GM21786 (cell line): ENCODE measurements at regions not wholly inside any gene's neighbourhood (a gene's known extent, or its start where the extent isn't known, plus 50 kb on each side); places are given as distances from the start of the nearest gene placed in this dataset.
"Not testable (repeated sequence)": the region's sequence is repeated elsewhere in the genome, so short reads cannot be mapped to it uniquely, and the experiment has no call there.

Experiments used
- ATAC-seq: cut with Tn5 transposase; IDR thresholded peaks from one replicate; pipeline ENCODE4 v1.9.1; 2021; ENCODE audit not compliant: unreplicated experiment

DNA sequence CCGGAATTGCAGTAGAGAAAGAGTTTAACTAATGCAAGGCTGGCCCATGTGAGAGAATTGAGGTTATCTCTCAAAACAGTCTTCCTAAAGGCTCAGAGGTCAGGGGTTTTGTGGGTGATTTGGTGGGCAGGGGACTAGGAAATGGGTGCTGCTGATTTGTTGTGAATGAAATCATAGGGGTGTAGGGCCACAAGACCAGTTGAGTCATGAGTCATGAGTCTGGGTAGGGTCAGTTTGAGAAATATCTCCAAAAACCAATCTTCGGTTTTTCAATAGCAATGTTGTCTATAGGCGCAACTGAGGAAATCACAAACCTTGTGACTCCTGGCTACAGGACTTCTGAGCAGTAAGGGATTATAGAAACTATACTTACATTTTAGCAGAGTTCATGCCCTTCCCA is 460.0 kb upstream of the NRP1 start:
- ATAC-seq = no peak

DNA sequence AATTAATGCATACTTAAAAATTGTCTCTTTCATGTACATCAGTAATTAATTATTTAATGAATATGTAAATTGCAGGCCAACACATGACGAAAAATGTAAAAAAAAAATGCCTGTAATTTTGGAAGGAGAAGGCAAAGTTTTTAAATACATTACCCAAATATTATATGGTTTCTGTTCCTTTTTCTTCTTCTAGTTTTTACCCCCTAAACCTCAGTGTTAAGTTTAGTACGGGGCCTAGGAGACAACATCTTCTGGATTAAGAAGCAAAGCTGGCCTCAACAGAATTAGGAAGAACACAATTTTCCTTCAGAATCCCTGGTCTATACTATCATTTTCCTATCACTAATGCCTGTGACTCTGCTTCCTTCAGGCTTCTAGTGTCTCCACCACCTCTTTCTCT is 459.3 kb upstream of the NRP1 start:
- ATAC-seq = no peak

- no peak for ATAC-seq
Observed at GRCh38 chr10:33791272-33791660, 456.8 kb upstream of the NRP1 start.

DNA sequence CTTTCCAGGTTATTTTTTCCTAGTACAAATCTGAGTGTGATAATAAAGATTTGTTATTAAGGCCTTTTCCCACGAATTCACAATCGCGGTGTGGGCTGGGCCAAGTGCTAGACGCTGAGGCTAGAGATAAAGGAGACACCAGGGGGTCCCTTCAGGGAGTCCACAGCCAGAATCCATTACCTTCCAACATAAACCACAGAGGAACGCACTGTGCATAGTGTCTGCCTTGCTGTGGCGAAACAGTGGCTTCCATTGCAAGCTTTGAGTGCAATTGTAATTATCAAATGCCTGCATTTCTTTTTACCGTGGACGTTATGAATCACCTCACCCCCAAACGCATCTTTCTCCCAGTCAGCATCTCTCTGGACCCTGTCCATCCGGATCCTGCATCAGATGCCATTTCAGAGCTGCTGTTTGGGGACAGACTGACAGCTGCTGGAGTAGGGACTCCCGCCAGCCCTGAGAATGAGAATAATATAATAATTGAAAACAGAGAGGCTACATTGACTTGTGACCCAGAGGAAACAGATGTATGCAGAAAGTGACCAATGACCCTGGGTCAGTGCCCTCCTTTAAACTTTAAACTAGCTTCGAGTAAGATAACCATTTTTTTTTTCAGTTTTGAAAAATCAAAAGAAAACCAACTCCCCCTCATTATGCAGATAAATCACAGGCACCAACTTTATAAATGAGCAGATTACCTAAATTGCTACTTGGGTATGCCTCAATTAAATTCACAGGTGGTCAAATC is 456.2 kb upstream of the NRP1 start:
- no peak for ATAC-seq

DNA sequence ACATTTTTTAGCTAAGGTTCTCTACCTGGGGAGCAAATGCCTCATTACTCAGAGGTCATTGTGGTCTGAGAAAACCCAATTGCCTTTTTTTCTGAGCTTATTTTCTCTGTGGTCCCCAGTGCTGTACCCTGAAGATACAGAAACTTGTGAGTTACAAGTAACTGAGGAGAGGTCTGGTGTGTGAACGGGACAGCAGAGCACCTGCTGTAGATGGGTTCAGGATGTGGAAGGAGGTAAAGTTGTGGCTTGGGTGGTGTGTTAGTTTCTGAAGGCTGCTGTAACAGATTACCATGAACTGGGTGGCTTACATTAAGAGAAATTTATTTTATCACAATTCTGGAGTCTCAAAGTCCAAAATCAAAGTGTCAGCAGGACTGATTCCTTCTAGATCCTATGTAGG is 449.1 kb upstream of the NRP1 start:
- no peak for ATAC-seq

GRCh38 chr10:33783078-33783477 is 448.6 kb upstream of the NRP1 start:
- ATAC-seq = no peak

- ATAC-seq = no peak
Observed at GRCh38 chr10:33781606-33782395, 447.3 kb upstream of the NRP1 start.

DNA sequence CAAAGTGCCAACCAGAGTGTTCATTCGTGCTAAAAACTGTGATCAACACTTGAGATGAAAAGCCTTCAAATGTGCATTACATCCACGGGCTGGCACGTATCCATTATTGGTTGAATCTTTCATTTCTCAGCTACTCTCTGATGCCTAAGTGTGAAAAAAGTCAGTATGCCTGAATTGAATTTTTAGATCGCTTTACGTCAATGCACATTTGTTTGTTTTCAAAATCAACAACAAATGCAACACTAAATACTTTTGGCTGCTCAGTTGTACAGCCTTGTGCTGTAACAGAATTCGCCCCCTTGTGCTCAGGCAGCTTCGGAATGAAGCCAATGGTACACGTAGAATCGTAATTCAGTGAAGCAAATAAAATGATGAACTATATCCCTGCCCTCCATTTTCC is 446.5 kb upstream of the NRP1 start:
- no peak for ATAC-seq

- no peak for ATAC-seq
Observed at GRCh38 chr10:33777223-33777622, 442.8 kb upstream of the NRP1 start.

- ATAC-seq = no peak
Observed at GRCh38 chr10:33776419-33777070, 442.1 kb upstream of the NRP1 start.

- ATAC-seq = no peak
Observed at GRCh38 chr10:33774857-33775256, 440.4 kb upstream of the NRP1 start.

DNA sequence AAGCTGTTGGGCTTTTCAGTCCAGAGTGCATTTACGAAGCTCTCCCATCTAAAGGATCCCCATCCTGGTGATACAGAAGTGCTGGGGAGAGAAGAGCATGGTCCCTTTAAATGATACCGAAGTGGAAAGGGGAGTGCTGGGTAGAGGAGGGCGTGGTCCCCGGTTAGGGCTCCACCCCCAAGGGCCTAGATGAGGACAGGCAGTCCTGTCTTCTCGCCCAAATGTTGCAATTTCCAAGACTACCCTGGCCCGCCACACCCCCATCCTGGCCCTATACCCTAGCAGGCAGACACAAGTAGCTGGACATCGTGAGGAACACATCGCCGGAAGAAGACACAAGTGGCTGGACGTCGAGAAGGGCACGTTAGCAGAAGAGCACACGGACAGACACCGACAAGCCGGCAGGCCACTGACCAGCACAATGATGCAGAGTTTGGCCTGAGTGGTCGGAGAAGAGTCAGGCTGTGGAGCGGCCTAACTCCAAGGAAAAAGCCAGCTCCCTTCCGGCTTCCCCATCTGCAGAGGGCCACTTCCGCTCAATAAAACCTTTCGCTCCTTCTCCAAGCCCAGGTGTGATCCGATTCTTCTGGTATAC is 439.5 kb upstream of the NRP1 start:
- ATAC-seq = no peak

DNA sequence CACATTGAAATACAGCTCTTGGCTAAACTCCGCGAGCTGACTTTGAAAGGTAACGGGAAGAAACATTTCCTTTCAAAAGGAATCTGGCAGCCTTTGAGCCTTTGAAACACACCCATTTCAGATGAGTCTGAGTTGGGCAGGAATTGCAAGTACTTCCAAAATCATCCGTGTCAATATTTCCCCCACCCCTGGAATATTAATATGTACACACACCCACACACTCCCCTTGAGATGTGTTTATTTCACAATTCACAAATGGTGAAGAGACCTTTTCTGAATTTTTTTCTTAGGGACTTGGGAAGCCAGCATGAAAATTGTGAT is 438.7 kb upstream of the NRP1 start:
- no peak for ATAC-seq

DNA sequence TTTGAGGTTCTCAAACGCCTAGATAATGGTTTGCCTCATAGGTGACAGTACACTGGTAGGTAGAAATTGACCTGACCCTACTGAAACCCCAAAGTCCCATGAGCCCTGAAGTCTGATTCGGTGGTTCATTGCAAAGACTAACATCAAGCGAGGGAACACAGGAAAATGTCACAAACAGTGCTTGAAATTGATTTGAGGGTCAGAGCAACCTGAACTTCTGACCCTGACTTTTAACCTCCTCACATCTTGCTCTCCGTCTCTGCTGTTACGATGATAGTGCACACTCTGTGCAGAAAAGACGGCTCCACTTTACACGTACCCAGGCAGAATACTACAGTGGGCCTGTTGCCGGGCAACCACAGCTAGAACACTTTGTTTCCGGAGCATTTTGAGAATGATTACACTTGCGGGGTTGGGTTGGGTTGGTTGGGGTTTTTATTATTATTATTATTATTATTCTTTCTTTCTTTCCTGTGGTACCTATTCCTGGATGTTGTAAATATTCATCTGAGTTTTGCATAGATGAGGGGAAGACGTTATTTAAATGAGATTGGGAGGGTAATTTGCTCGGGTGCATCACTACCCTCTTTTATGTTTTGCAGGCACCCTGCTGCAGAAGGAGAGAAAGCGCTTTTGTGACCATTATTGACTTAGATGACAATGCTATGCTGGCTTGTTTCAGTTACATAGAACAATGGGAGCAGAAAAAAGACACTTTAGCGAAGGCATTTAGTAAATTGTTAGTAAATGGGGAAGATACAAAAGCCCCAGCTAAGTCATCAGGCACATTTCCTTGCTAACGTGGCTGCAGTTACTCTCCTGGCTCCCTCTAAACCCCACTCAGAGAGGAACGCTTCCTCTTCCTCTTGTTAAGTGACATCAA is 438.1 kb upstream of the NRP1 start:
- ATAC-seq = peak; percentile 54

DNA sequence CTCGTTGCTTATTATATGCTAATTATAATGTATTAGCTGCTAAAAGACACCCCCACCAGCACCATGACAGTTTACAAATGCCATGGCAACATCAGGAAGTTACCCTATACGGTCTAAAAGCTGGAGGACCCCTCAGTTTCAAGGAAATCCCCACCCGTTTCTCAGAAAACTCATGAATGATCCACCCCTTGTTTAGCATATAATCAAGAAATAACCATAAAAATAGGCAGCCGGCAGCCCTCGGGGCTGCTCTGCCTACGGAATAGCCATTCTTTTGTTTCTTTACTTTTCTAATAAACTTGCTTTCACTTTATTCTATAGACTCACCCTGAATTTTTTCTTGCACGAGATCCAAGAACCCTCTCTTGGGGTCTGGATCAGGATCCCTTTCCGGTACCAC is 437.4 kb upstream of the NRP1 start:
- ATAC-seq = not testable (repeated sequence)

- no peak for ATAC-seq
Observed at GRCh38 chr10:33764694-33765185, 430.3 kb upstream of the NRP1 start.

GRCh38 chr10:33760056-33760943 is 425.8 kb upstream of the NRP1 start:
- no peak for ATAC-seq

GRCh38 chr10:33759191-33759590 is 424.7 kb upstream of the NRP1 start:
- ATAC-seq = no peak

DNA sequence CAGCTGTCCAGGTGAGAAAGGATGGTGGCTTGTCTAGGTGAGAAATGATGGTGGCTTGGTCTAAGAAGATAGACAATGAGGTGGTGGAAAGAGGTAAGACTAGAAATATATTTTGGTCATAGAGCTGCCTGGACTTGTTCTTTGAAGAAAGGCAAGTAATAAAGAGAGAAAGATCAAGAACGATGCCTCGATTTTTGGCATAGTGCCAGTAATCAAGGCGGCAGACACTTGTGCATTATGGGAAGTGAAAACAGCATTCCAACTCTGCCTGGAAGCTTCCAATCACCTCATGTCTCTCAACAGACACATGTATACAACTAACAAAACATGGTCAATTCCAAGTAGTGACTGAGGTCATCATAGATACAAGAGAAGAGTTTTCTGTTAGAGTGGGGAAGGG is 423.8 kb upstream of the NRP1 start:
- no peak for ATAC-seq

DNA sequence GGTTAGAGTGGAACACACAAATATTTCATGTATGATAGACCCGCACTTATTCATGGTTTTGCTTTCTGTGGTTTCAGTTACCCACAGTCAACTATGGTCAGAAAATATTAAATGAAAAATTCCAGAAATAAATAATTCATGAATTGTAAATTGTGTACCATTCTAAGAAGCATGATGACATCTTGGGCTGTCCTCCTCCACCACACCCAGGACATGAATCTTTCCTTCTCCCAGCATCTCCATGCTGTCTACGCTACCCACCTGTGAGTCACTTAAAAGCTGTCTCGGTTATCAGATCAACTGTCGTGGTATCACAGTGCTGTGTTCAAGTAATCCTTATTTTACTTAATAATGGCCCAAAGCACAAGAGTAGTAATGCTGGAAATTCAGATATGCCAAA is 419.6 kb upstream of the NRP1 start:
- ATAC-seq = no peak
